Stimulated activated naive CD8-positive, alpha-beta T cell treated with anti-CD3 and anti-CD28 coated beads, Interleukin-15, Interleukin-2, amounts not matched to agents 100 U/mL and 50 U/mL, for 24 hours (primary cell): ENCODE measurements at regions not wholly inside any gene's neighbourhood (a gene's known extent, or its start where the extent isn't known, plus 50 kb on each side); places are given as distances from the start of the nearest gene placed in this dataset.
"Not testable (repeated sequence)": the region's sequence is repeated elsewhere in the genome, so short reads cannot be mapped to it uniquely, and the experiment has no call there.

ENCODE experiments used
- ATAC-seq: fragments of 150-1000 bp; cut with Tn5 transposase; one replicate; pipeline ENCODE4 v1.10.0; 2021
- DNase-seq: peaks from one replicate; pipeline ENCODE4 v3.0.0; 2021

GRCh38 chr4:124053872-124054538 lies 657.4 kb downstream of the SPRY1 start:
- DNase-seq (no peak), ATAC-seq (no peak)

DNA sequence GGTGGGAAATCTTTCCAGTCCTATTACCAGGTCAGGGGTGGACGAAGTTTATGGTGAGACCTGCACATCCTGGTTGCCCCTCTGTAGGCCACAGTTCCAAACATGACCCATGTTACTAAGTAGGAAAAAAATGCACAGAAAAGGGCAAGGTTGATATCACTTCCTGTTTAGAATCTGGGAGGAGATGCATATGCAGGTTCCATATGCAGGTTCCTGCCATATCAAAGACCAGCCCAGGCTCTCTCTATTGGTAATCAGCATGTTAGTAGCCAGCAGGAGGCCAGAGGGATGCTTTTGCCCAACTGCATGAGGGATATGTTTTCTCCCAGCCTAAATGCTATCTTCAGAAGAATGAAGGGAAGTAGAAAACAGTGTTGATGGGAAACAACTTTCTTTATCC lies 657.2 kb downstream of the ANKRD50 start:
- DNase-seq (no peak), ATAC-seq (no peak)

- no peak for DNase-seq
- ATAC-seq, result no peak
Measured at GRCh38 chr4:124055896-124056295, 656.6 kb downstream of the ANKRD50 start.

DNA sequence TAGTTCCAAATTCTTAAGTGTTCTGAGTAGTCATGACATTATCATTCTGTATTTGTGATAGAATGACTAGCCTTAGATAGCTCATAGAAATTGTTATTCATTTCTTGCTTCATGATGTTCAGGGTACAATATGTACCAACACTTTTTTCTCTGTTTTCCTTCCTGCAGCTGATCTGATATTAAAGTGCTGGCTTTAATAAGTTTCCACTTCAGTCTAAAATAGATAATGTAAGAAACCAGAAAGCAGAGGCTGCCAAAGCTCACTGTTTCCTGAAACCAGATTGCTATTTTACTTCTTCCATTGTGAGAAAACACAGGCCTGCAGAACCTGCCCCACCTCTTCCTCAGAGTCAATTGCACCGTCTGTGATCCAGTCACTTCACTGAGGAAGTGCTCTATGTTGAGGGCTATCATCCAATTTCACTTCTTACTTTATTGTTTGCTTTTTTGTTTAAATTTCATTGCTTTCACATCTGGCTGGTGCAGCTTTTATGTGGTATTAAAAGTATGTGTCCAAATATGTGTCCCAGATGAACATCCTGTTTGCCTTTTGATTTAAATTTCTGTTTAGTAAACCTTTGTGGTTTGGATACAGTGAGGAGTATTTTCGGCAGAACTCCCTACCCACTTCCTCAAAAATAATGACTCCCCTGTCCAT lies 652.1 kb downstream of the ANKRD50 start:
- ATAC-seq, result no peak
- no peak for DNase-seq

DNA sequence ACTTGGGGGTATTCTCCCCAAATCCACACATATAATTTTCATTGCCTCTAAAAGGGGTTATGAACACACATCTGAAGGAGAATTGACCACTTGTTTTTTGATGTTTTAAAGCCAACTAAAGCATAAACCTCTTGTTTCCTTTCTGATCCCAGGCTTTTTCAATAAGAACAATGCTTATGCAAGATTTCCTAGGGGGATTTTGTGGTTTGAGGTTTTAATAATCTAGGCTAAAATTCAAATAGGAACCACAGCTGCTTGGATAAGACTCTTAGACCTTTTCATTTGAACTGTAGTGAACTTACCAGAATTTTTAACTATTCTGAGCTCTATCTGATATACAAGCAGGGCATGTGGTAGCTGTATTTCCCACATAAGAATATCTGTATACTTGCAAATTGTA lies 651.1 kb downstream of the ANKRD50 start:
- ATAC-seq, result no peak
- no peak for DNase-seq

DNA sequence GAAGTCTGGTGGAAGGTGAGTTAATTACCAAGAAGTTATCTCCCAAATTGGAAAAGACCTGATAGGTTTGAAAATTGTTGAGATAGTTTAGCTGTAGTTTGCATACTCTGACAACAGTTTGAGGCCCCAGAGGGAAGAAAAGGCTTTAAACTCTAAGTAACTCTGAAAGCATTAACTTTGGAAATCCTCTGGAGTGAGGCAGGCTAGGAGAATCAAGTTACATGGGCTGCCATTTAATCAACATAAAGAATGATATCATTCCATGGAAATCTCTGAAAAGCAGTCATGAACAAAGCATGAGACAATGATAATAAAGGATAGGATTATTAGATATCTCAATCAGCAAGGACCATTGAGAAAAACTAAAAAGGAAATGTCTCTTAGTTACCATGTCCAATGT lies 647.1 kb downstream of the ANKRD50 start:
- no peak for ATAC-seq
- DNase-seq, result no peak

DNA sequence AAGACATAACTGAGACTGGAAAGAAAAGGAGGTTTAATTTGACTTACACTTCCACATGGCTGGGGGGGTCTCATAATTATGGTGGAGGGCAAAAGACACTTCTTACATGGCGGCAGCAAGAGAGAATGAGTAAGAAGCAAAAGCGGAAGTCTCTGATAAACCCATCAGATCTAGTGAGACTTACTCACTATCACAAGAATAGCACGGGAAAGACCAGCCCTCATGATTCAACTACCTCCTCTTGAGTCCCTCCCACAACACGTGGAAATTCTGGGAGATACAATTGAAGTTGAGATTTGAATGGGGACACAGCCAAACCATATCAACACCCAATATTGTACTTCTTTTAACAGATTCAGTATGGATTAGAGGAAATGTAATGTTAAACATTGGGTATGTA lies 646.6 kb downstream of the ANKRD50 start:
- ATAC-seq, result no peak
- DNase-seq, result no peak

- ATAC-seq, result no peak
- DNase-seq, result no peak
Measured at GRCh38 chr4:124066595-124066994, 645.9 kb downstream of the ANKRD50 start.

DNA sequence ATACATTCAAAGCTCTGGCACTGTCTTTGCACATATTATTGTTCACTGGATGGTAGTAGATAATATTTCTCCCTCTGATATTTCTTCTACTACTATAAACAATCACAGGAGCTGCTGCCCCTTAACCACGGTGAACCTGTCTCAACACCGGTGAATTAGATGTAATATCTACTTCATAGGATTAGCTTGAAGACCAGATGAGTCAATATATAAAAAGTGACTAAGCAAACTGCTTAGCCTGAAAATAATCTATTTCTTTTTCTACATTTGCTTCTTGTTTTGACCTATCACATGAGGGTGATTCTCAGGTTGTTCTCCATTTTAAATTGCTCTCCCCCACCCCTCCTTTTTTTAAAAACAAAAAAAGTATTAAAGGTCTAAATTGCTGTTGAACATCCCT lies 645.5 kb downstream of the ANKRD50 start:
- no peak for DNase-seq

DNA sequence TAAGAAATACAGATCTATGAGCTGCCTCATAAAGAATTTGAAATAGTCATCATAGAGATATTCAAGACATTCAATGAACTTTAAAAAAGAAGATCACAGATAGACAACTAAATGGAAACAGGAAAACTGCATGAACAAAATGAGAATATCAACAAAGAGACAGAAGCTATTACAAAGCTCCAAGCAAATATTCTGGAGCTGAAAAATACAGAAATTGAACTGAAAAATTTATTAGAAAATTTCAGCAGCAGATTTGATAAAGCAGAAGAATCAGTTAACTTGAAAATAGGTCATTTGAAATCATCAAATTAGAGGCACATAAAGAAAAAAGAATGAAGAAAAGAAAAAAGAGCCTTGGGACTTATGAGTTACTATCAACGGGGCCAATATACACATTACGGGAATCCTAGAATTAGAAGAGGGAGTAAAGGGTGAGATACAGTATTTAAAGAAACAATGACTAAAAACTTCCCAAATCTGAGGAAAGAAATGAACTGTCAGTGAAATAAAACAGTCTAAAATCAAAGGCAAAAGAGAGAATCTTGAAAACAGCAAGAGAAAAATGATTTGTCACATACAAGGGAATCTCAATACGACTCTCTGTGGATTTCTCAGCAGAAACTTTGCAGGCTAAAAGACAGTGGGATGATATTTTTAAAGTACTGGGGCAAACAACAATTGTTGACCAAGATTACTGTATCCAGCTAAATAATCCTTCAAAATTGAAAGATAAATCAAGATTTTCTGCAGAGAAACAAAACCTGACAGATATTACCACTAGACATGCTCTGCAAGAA lies 641.6 kb downstream of the ANKRD50 start:
- ATAC-seq (no peak), DNase-seq (no peak)

More for the DNA sequence above, 645.5 kb downstream of the ANKRD50 start:
- no peak for ATAC-seq

DNA sequence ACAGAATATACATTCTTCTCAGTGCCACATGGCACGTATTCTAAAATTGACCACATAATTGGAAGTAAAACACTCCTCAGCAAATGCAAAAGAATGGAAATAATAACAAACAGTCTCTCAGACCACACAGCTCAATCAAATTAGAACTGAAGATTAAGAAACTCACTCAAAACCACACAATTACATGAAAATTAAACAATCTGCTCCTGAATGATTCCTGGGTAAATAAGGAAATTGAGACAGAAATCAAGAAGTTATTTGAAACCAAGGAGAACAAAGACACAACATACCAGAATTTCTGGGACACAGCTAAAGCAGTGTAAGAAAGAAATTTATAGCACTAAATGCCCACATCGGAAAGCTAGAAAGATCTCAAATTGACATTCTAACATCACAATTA lies 637.3 kb downstream of the ANKRD50 start:
- not testable (repeated sequence) for ATAC-seq, DNase-seq

GRCh38 chr4:124079174-124079780 lies 633.3 kb downstream of the ANKRD50 start:
- ATAC-seq (no peak), DNase-seq (no peak)

GRCh38 chr4:124083711-124084110 lies 628.8 kb downstream of the ANKRD50 start:
- DNase-seq (no peak), ATAC-seq (no peak)

DNA sequence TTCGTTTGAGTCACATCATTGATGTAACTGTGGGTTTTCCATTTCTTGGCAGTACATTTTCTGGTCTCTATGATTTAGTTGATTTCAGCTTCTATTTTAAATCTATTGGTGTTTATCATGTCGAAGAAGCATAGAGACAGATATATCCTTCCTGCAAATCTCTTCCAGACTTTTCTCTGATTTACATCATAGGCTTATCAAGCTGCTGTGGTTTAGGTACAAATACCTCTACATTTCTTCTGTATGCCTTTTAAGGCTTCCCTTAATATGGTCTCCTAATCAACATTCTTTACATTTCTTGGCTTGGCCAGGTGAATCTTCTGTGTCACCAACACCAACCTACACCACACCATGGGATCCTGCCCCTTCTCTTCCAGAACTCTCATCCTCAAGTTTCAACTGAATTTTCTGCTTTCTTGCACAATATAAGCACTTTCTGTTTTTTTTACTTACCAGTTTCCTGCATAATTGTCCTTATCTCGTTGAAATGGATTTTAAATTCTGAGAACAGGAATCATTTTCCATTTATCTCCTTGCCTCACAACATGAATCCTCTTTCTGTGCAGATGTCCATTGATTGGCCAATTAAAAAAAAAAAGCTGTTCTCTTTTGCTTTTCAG lies 626.9 kb downstream of the ANKRD50 start:
- ATAC-seq, result no peak
- no peak for DNase-seq

GRCh38 chr4:124090021-124090420 lies 622.5 kb downstream of the ANKRD50 start:
- no peak for DNase-seq
- no peak for ATAC-seq

DNA sequence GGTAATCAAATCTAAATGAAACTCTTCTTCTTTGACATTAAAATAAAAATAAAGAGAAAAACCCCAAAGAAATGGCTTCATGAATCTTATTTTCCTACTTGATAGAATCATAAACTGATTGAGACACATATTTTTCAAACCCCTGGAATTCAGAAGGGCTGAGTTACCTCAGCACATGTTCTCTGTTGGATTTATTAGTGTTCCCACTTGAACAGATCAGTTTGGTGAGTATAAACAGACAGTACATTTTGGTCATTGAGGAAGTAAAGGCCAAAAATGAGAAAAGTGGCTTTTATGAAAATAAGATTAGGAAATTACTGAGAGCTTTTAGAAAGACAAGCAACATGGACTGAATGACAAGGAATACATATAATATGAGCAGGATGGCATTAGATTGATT lies 620.4 kb downstream of the ANKRD50 start:
- DNase-seq (no peak), ATAC-seq (no peak)

GRCh38 chr4:124092541-124092984 lies 620.0 kb downstream of the ANKRD50 start:
- DNase-seq, result no peak

DNA sequence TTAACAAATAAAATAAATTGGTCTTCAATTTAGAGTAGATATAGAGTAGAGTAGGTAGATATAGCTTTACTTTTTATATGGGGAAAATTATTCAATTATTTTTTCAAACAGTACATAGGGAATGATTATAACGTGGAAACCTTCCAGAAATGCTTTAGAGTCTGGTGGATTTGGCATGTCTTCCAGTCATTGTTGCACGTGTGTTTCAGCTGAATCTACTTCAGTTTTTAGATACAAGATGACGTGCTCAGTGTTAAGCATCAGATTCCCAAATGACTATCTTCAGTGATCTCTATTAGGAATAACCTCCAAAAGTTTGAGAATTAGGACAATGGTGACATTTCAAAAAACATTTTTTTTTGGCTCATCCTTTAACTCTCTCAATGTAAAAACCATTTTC lies 616.9 kb downstream of the ANKRD50 start:
- DNase-seq, result no peak
- no peak for ATAC-seq

More at GRCh38 chr4:124092541-124092984, 620.0 kb downstream of the ANKRD50 start:
- no peak for ATAC-seq

DNA sequence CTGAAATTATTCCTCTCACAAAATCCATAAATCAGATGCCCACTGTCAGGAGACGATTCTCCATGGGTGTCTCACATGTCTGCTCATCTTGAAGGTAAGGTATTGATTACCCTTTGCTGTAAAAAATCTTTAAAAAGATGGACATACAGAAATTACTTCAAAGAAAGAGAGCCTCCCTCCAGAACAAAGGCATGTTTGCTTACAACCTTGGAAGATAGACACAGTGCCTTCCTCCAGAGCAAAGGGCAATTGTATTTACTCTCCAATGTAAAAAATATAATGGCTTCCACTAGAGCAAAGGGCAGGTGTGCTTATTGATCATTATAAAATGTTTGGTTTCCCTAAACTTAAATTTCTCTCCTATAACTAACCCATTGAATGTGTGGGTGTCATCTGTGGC lies 616.2 kb downstream of the ANKRD50 start:
- DNase-seq, result no peak
- ATAC-seq, result no peak

GRCh38 chr4:124097447-124097846 lies 615.1 kb downstream of the ANKRD50 start:
- DNase-seq (no peak), ATAC-seq (no peak)

DNA sequence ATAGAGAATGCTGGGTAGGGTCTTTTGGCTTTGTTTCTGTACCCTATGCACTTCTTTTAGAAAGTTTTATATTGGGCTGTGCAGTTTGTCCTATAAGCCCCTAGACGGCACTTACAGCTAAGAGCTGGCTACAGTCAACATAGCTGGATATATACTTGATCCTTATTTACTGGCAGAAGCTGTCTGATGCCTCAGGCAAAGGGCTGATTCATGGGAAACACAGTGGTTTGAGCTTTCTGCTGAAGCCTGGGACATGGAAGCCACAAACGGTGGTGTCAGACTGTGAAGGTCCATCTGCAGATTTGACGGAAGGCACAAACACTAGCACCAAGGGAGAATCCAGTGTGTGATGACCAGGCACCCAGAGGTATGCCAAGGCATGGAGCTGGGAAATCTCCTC lies 608.4 kb downstream of the ANKRD50 start:
- no peak for DNase-seq
- ATAC-seq, result no peak

DNA sequence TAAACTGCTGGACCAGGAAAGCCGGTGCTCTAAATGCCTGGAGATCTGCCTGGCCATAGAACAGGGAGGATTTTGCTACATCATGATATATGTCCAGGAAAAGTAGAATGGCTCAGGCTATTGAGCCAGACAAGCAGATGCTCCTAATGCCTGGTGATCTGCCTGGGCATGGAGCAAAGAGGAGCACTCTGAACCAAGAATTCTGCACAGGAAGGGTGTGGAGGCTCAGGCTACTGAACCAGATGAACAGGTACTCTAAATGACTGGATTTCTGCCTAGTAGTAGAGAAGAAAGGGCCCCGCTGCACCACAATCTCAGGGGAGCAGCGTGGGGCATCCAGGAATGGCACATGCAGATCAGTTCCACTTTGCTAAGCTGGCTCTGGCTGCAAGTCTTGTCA lies 607.9 kb downstream of the ANKRD50 start:
- ATAC-seq (no peak), DNase-seq (no peak)
